Femur (tissue), 1 donor: ENCODE measurements at regions not wholly inside any gene's neighbourhood (a gene's known extent, or its start where the extent isn't known, plus 50 kb on each side); places are given as distances from the start of the nearest gene placed in this dataset.

Experiments
- DNase-seq: peaks from one replicate; pipeline ENCODE4 v3.0.0-alpha.2; 2017

GRCh38 chr16:54605536-54606066 is 319.0 kb upstream of the IRX3 start:
- no peak for DNase-seq

DNA sequence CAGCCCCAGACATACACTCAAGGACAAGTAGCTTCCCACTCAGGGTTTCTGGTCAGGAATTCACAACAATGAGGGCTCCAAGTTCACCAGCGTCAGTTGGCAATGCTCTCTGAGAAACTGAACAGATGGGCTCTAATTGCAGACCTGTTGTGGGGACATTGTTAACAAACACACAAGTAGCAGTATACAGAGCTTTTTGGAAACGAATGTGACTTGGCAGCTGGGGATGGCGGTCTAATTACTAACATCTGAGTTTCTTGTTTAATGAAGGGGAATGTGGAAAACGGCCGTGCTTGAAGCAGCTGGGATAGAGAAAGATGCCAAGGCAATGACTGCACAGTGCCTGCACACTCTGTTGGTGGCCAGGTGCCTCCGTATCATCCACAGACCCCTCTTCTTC is 316.1 kb upstream of the IRX3 start:
- DNase-seq = peak; percentile 40

DNA sequence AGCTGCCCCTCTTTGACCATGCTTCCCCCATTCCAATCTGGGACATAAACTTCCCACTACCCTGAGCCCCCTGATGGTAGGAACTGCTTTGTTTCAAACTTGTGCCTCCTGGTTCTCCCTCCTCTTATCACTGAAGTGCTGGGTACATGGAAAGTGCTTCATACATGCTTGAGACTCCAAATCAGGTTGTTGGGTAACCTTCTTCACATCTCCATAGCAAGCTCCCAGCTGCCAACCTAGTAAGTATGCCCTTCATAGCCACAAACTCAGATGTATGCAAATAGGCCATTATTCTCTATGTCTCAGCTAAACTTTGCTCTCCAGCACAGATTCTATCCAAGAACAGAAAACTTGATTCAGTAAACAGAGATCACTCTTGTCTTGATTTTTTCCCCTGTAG is 310.6 kb upstream of the IRX3 start:
- DNase-seq = no peak

DNA sequence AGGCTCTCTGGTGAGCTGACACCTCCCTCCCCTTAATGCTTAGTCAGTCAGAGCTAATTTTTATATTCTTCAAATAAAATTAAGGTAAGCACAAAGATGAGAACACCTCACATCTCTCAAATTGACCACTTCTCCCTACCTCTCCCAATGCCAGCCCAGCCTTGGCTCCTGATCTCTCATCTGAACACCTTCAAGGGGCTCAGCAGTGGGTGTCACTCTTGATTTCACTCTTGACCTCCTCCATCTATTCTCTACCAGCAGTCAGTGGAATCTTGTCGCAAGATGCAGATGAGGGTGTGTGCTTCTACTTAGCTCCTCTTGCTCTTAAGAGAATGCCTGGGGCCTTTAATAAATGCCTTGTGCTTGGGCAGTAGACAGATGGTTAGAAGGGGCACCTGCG is 309.0 kb upstream of the IRX3 start:
- no peak for DNase-seq

DNA sequence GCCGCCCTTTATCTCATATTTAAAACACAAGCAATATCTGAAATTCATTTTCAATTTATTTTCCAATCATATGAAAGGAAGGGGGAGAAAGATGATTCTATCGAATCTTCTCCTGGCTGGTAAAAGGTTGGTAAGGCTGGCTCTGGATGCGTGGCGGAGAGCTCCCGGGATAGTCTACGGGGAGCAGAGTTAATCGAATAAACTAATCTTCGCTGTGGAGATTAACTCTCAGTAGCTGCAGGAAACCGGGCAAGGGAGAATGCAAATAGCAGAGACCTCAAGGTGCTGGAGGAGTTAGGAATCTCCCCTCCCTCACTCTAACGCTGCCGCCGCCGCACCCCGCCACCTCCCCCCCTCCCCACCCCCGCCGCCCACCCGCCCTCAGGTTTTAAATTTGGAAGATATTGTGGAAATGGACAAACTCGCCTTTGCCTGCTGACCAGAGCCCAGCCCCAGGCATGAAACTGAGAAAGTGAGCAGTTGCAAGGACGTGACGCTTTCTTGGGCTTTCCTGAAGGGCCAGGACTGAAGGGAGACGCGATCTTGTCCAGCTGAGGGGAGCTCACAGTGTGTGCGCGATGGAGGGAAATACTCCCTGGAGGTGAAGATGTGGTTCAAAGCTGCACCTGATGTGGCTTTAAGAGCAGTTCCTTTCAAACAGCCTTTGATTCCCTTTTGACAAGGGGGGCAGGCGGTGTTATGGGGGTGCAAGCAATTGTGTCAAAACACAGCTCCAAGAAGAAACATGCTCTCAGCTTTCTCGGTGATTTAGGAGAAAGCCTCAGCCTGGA is 308.2 kb upstream of the IRX3 start:
- DNase-seq = no peak

DNA sequence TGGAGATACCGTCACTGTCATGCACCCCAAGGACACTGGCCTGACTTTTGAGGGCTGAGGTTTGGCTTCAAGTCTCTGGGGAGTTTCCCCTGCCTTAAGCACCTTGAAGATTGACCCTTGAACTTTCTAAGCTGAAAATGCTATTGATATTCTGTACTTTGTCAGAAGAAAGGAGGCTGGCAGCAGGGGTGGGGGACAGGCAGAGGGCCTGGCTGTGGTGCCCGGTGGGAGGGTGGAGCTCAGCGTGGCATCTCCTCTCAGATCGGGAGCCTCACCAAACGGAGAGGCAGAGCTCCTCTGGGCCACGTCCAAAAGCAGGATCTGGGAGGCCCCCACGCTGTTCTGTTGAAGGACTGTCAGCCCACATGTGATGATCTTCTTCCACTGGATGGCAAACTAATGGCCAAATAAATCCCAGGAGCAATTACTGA is 305.2 kb upstream of the IRX3 start:
- DNase-seq = no peak

DNA sequence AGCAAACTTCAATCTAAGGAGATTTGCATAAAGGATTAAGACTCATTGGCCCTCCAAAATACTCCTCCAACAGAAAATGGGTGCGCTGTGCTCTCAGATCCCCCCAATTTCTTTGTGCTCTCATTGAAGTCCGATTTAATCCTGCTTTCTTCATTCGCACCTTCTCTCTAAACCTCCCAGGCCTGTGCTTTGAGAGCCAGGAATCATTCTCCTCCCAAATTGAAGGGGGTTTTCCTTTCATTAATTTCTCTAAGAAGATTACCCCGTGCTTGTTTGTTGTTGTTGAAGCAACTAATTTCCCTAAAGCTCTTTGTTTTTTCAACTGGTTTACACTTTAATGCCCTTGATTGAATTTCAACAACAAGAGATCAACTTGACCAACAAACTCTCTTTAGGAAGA is 304.2 kb upstream of the IRX3 start:
- no peak for DNase-seq

GRCh38 chr16:54589326-54589725 is 302.7 kb upstream of the IRX3 start:
- no peak for DNase-seq

- DNase-seq = no peak
Observed at GRCh38 chr16:54588026-54588425, 301.4 kb upstream of the IRX3 start.

DNA sequence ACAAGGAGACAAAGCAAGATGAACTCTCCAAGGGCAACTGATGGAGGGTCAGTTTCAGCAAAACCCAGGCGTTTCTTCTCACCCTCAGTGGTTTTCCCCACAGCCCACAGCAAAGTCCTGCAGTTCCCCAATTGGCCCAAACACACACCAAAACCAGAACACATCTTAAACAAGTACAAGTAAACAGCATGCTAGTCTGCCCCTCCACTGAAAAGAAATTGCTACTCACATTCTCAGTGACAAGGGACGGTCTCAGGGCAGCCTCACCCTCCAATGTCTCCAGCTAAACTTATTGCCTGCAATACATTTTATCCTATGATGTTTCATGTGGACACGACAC is 300.6 kb upstream of the IRX3 start:
- no peak for DNase-seq

DNA sequence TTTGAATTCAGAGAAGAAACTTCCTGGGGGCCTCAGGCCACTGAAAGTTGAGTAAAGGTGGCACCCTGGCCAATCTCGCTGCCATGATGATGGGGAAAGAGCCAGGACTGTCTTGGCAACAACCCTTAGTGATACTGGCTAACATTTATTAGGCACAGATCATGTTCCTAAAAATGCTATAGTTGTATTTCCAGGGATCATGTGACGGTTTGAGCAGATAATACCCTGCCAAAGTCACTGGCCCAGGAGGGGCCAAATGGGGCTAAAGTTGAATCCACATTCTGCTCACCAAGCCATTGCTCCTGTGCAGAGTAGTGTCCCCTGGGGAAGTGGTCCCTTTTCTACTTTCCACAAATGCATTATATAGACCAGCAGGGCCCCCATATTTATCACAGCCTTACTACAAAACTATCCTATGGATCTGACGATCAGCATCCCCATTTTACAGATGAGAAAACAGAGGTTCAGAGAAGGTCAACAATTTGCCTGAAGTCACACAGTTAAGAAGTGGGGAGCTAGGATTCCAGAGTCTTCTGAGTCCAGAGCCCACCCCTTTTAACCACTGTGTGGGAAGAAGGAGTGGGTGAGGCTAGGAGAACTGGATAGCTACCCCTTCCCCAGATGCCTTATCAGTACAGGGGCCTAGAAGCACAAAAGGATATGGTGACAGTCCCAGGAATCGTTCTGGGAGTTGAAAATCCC is 300.0 kb upstream of the IRX3 start:
- no peak for DNase-seq

DNA sequence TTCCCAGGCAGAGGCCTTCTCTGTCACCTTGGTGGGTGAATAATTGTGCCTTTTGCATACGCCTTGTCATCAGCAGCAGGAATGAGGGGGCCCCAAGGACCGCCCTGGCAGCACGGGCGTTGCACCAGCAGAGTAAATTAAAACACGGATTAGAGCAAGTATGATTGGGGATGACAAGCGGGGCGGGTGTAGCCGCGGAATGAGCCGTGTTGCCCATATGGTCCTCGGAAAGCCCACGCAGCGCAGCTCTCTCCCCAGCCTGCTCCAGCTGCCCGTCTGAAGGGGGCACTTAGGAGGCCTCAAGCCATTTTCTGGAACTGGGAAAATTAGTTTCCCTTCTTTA is 299.4 kb upstream of the IRX3 start:
- DNase-seq = no peak

GRCh38 chr16:54585094-54585997 is 298.8 kb upstream of the IRX3 start:
- no peak for DNase-seq

DNA sequence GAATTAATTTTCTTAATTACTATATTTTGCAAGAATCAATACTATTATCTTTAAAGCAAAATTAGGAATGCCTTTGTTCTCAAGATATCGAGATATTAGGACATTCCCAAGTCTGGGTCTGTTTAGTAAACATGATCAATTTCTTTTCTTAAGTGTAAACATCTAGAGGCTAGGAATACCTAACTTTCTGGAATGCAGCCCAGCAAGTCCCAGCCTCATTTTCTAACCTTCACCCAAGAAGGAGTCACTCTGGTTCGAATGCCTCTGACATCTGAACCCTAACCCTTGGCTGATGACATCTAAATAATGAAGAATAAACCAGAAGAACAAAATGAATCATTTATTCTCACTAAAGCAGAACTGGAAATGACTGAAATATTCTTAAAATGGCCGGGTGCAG is 297.5 kb upstream of the IRX3 start:
- DNase-seq = no peak

- DNase-seq = no peak
Observed at GRCh38 chr16:54582631-54583250, 296.2 kb upstream of the IRX3 start.

- no peak for DNase-seq
Observed at GRCh38 chr16:54579106-54579728, 292.6 kb upstream of the IRX3 start.

DNA sequence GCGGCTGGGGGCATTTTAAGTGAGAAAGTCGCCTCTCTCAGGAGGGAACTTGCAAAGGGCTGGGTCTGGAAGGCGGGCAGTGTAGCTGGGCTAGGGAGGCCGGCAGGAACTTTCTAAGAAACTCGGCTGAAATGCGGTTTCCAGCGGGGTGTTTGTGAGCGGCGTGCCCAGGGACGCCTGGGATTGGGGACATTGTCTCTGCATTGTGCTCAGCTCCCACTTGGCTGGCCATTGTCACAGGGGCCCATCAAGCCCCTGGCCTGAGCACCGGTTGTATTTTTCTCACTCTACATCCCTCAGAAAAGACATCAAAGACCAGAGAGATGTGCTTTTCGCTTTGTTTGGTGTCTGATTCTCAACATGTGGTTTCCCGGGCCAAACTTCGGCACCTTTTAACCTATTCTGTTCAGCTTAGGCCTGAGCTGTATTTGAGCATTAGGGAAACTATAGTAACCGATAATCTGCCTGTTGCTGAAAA is 291.1 kb upstream of the IRX3 start:
- DNase-seq = no peak

- no peak for DNase-seq
Observed at GRCh38 chr16:54576785-54577184, 290.2 kb upstream of the IRX3 start.

DNA sequence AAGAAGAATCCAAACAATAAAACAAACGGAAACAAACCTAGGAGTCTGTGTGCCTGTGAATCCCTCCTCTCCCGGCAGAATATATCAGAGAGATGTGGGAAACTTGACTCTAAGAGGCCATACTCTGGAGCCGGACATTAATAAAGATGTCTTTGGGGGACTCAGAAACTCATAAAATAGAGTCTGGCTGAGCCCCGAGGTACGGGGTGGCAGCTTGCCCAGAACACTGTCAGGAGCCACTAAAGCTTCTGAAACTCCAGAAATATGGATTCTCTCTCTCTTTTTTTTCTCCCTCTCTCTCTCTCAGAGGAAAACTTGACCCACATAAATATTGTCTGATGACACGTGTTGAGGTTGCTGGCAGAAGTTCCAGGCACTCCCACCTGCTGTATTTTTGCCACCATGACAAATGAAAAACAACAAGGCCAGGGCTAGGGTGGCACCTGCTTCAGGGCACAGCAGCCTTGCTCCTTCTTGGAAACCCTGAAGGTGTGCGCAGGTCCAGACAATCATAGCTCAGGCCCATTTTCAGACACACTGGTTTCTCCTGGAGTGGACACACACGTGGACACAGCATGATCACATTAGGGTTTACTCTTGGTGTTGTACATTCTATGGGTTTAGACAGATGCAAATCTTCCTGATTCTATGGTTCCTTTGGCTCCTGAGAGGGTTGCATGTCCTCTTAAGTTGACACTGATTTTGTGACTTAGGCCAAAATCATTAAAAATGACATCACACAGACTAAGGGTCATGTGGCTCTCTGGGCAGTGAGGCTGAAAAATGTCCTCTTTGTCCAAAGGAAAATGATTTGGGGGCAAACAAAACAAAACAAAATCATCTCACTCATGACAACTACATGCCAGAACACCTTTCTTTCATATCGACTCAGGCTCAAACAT is 282.6 kb upstream of the IRX3 start:
- DNase-seq = peak; percentile 40

- no peak for DNase-seq
Observed at GRCh38 chr16:54564841-54565240, 278.3 kb upstream of the IRX3 start.

GRCh38 chr16:54554581-54554980 is 268.0 kb upstream of the IRX3 start:
- DNase-seq = no peak
